ENCODE measurements at regions not wholly inside any gene's neighbourhood (a gene's known extent, or its start where the extent isn't known, plus 50 kb on each side); places are given as distances from the start of the nearest gene placed in this dataset.

DNA sequence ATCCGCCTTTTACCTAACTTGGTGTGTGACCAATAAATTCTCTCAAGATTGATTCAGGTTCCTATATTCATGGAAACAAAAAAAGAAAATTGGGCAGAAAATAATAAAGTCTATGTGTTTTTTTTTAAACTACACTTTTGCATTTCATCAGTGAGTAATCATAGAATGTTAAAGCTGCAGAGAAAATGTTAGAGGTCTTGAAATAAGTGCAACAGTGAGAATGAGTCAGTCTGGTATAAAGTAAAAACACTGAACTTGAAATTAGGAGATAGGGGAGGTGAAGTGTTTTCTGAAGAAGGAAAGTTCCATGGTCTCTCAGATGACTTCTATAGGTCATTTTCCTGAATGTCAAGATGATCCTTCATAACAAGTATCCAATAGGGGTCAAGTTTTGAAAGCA lies 202.6 kb upstream of the NRP1 start:
- Histone ChIP-seq H3K9me3 (ENCODE audit: control insufficient read depth, low read depth, low read length) (no peaks in the 10 kb centered on the region), H3K79me1 (ENCODE audit: insufficient read depth, low read depth, low read length, poor library complexity, severe bottlenecking) (no peaks in the 10 kb centered on the region), H4K8ac (replicated peaks; ENCODE audit: insufficient read length, low read depth, low read length) (no peak overlapping the region), H2AK5ac (ENCODE audit: insufficient read length, low read length) (no peak overlapping the region), H2BK5ac (ENCODE audit: insufficient read length, low read length) (no peak overlapping the region), H4K5ac (ENCODE audit: insufficient read length, low read depth, low read length) (no peak overlapping the region), H3K4me2 (ENCODE audit: insufficient read depth, insufficient read length, low read length) (no peak overlapping the region), H2AFZ (ENCODE audit: low read length) (no peak overlapping the region), H3K27ac (ENCODE audit: insufficient read length, low read depth, low read length) (no peak overlapping the region), H3K56ac (ENCODE audit: insufficient read length, low read depth, low read length) (no peak overlapping the region), H3K27me3 (ENCODE audit: insufficient read depth, low read length) (no peaks in the 10 kb centered on the region), H3K79me2 (ENCODE audit: insufficient read depth, low read length) (no peaks in the 10 kb centered on the region), H3T11ph (ENCODE audit: low read length) (no peak overlapping the region), H2BK15ac (ENCODE audit: low read depth, low read length) (no peak overlapping the region), H4K20me1 (ENCODE audit: control insufficient read depth, insufficient read depth, insufficient read length) (no peaks in the 10 kb centered on the region), H3K18ac (ENCODE audit: insufficient read length, low read depth, low read length) (no peak overlapping the region), H3K23ac (ENCODE audit: insufficient read length, low read depth, low read length) (no peak overlapping the region), H3K9ac (ENCODE audit: extremely low read depth, insufficient read length, low read length) (no peak overlapping the region), H2BK120ac (ENCODE audit: low read depth, low read length, poor library complexity, severe bottlenecking) (no peak overlapping the region), H3K4ac (ENCODE audit: low read depth, low read length) (no peak overlapping the region), H3K4me1 (ENCODE audit: insufficient read depth, low read length) (no peaks in the 10 kb centered on the region), H2BK20ac (ENCODE audit: low read depth, low read length, poor library complexity, severe bottlenecking) (no peak overlapping the region), H2BK12ac (ENCODE audit: insufficient read length, low read depth, low read length) (no peak overlapping the region), H3K14ac (ENCODE audit: insufficient read depth, low read length) (no peak overlapping the region), H4K91ac (ENCODE audit: insufficient read length, low read depth, low read length) (no peak overlapping the region), H3K23me2 (ENCODE audit: insufficient read length, low read depth, low read length, poor library complexity, severe bottlenecking) (no peaks in the 10 kb centered on the region)
- H3K4me1 Mint-ChIP-seq: peaks cover 13 to 22% of the 10 kb centered on the region in 2 experiments
- DNase-seq: no peak
- H3K9me3 Mint-ChIP-seq: peaks cover 0 to 3% of the 10 kb centered on the region in 2 experiments; a peak in 3 of 5 replicates
- H3K36me3 Mint-ChIP-seq (ENCODE audit: insufficient read depth in 1 of 3, low read depth in 3 of 3): peaks cover 0 to 4% (median 0%) of the 10 kb centered on the region in 3 experiments; a peak in 2 of 7 replicates
- no peak for TF ChIP-seq CTCF (conservative IDR thresholded peaks at IDR 0.05)
- H3K4me3 Mint-ChIP-seq: no peak overlapping the region
- no peaks in the 10 kb centered on the region for H3K27me3 Mint-ChIP-seq (ENCODE audit: low read depth)
- WGBS (ENCODE audit: extremely low coverage, insufficient read length, low lambda C conversion rate): no CpG with 5 or more reads among the region's 1 CpG
- no peak overlapping the region for H3K27ac Mint-ChIP-seq

All from H9 (cell line).